ELR (cell line): ENCODE measurements at regions not wholly inside any gene's neighbourhood (a gene's known extent, or its start where the extent isn't known, plus 50 kb on each side); places are given as distances from the start of the nearest gene placed in this dataset.
"Not testable (repeated sequence)": the region's sequence is repeated elsewhere in the genome, so short reads cannot be mapped to it uniquely, and the experiment has no call there.

Experiments used
- DNase-seq: peaks from one replicate; pipeline ENCODE4 v3.0.0-alpha.2; 2015; ENCODE audit warnings: low read depth

GRCh38 chr12:31906557-31907301 is 52.5 kb upstream of the RESF1 start:
- DNase-seq, result no peak

- DNase-seq, result no peak
Observed at GRCh38 chr12:31903025-31903424, 56.2 kb upstream of the RESF1 start.

GRCh38 chr12:31900271-31900670 is 58.9 kb upstream of the RESF1 start:
- DNase-seq, result no peak

GRCh38 chr12:31899109-31899508 is 60.1 kb upstream of the RESF1 start:
- DNase-seq, result no peak

GRCh38 chr12:31897781-31898503 is 61.3 kb upstream of the RESF1 start:
- no peak for DNase-seq

- DNase-seq, result not testable (repeated sequence)
Observed at GRCh38 chr12:31897092-31897491, 62.1 kb upstream of the RESF1 start.

- DNase-seq, result no peak
Observed at GRCh38 chr12:31896514-31897039, 62.6 kb upstream of the RESF1 start.

GRCh38 chr12:31895449-31896150 is 63.6 kb upstream of the RESF1 start:
- no peak for DNase-seq

- no peak for DNase-seq
Observed at GRCh38 chr12:31890295-31891285, 68.6 kb upstream of the RESF1 start.

- DNase-seq, result no peak
Observed at GRCh38 chr12:31887109-31887811, 72.0 kb upstream of the RESF1 start.

GRCh38 chr12:31882682-31883081 is 76.5 kb upstream of the RESF1 start:
- DNase-seq, result not testable (repeated sequence)

- DNase-seq, result no peak
Observed at GRCh38 chr12:31880340-31880739, 78.9 kb upstream of the RESF1 start.

- DNase-seq, result no peak
Observed at GRCh38 chr12:31877884-31878283, 81.3 kb upstream of the RESF1 start.

- DNase-seq, result no peak
Observed at GRCh38 chr12:31876568-31877424, 82.4 kb upstream of the RESF1 start.

GRCh38 chr12:31875609-31875964 is 83.6 kb upstream of the RESF1 start:
- DNase-seq, result no peak

GRCh38 chr12:31874961-31875608 is 84.1 kb upstream of the RESF1 start:
- DNase-seq, result peak; percentile 78

GRCh38 chr12:31872831-31873604 is 86.2 kb upstream of the RESF1 start:
- no peak for DNase-seq

GRCh38 chr12:31869972-31870371 is 89.2 kb upstream of the RESF1 start:
- no peak for DNase-seq

GRCh38 chr12:31868965-31869364 is 90.2 kb upstream of the RESF1 start:
- peak; percentile 15 for DNase-seq
